ENCODE measurements at regions not wholly inside any gene's neighbourhood (a gene's known extent, or its start where the extent isn't known, plus 50 kb on each side); places are given as distances from the start of the nearest gene placed in this dataset.

GRCh38 chr11:8794126-8794525 is 111.5 kb downstream of the RPL27A start:
- Histone ChIP-seq H3K14ac (ENCODE audit: low read length) (no peak overlapping the region), H2BK12ac (ENCODE audit: low read length) (no peak overlapping the region), H2BK120ac (ENCODE audit: low read depth, low read length) (no peak overlapping the region), H3K23ac (ENCODE audit: low read depth, low read length, poor library complexity) (no peak overlapping the region), H4K8ac (ENCODE audit: low read depth, low read length) (no peak overlapping the region), H3K4me1 (ENCODE audit: control insufficient read depth in 2 of 2, insufficient read depth in 1 of 2, low read depth in 1 of 2, low read length in 2 of 2) (no peaks in the 10 kb centered on the region), H3K4me3 (ENCODE audit: low read length in 2 of 2) (no peak overlapping the region), H3K4me2 (ENCODE audit: insufficient read depth, low read length, poor library complexity, severe bottlenecking) (no peak overlapping the region), H3K27ac (replicated peaks; ENCODE audit: low read length) (no peak overlapping the region), H3K4ac (ENCODE audit: low read length) (no peak overlapping the region), H2AFZ (ENCODE audit: low read length) (no peak overlapping the region), H3K36me3 (replicated peaks in 1 of 2; ENCODE audit: control insufficient read depth in 2 of 2, insufficient read depth in 2 of 2, low read length in 2 of 2) (peaks cover 5 to 41% of the 10 kb centered on the region in 2 donors), H3K9ac (ENCODE audit: low read depth, low read length, poor library complexity) (no peak overlapping the region), H3K27me3 (ENCODE audit: control insufficient read depth in 3 of 3, insufficient read depth in 3 of 3, low read depth in 1 of 3, low read length in 3 of 3) (no peaks in the 10 kb centered on the region), H3K79me1 (ENCODE audit: low read depth, low read length) (peaks cover 3% of the 10 kb centered on the region), H3K18ac (ENCODE audit: low read length) (no peak overlapping the region), H2BK5ac (ENCODE audit: low read length) (no peak overlapping the region), H2AK5ac (ENCODE audit: low read depth, low read length) (no peak overlapping the region), H4K91ac (ENCODE audit: low read depth, low read length, poor library complexity) (no peak overlapping the region), H2BK15ac (ENCODE audit: low read length) (no peak overlapping the region), H3K9me3 (replicated peaks in 1 of 2; ENCODE audit: control insufficient read depth in 2 of 2, insufficient read depth in 1 of 2, low read depth in 1 of 2, low read length in 2 of 2) (no peaks in the 10 kb centered on the region)
- WGBS, 2 donors (ENCODE audit: extremely low coverage in 2 of 2, insufficient read length in 2 of 2, insufficient replicate concordance in 1 of 2), result no CpG with 5 or more reads among the region's 6 CpGs
- DNase-seq (ENCODE audit: low spot score), result no peak

- H3K36me3 ChIP-seq (replicated peaks in 1 of 2; ENCODE audit: control insufficient read depth in 2 of 2, insufficient read depth in 2 of 2, low read length in 2 of 2), result peaks cover 5 to 46% of the 10 kb centered on the region in 2 donors
- no CpG with 5 or more reads among the region's 2 CpGs for WGBS, 2 donors (ENCODE audit: extremely low coverage in 2 of 2, insufficient read length in 2 of 2, insufficient replicate concordance in 1 of 2)
- H2BK120ac ChIP-seq (ENCODE audit: low read depth, low read length), result no peak overlapping the region
- H3K9ac ChIP-seq (ENCODE audit: low read depth, low read length, poor library complexity), result no peak overlapping the region
- no peak overlapping the region for H3K4ac ChIP-seq (ENCODE audit: low read length)
- H4K91ac ChIP-seq (ENCODE audit: low read depth, low read length, poor library complexity), result no peak overlapping the region
- H2BK5ac ChIP-seq (ENCODE audit: low read length), result no peak overlapping the region
- DNase-seq (ENCODE audit: low spot score), result no peak
- H4K8ac ChIP-seq (ENCODE audit: low read depth, low read length), result no peak overlapping the region
- no peaks in the 10 kb centered on the region for H3K9me3 ChIP-seq (replicated peaks in 1 of 2; ENCODE audit: control insufficient read depth in 2 of 2, insufficient read depth in 1 of 2, low read depth in 1 of 2, low read length in 2 of 2)
- no peak overlapping the region for H3K27ac ChIP-seq (replicated peaks; ENCODE audit: low read length)
- no peak overlapping the region for H2AK5ac ChIP-seq (ENCODE audit: low read depth, low read length)
- no peaks in the 10 kb centered on the region for H3K4me1 ChIP-seq (ENCODE audit: control insufficient read depth in 2 of 2, insufficient read depth in 1 of 2, low read depth in 1 of 2, low read length in 2 of 2)
- no peak overlapping the region for H2BK12ac ChIP-seq (ENCODE audit: low read length)
- H3K4me2 ChIP-seq (ENCODE audit: insufficient read depth, low read length, poor library complexity, severe bottlenecking), result no peak overlapping the region
- H2BK15ac ChIP-seq (ENCODE audit: low read length), result no peak overlapping the region
- no peak overlapping the region for H2AFZ ChIP-seq (ENCODE audit: low read length)
- H3K18ac ChIP-seq (ENCODE audit: low read length), result no peak overlapping the region
- no peaks in the 10 kb centered on the region for H3K27me3 ChIP-seq (ENCODE audit: control insufficient read depth in 3 of 3, insufficient read depth in 3 of 3, low read depth in 1 of 3, low read length in 3 of 3)
- no peak overlapping the region for H3K23ac ChIP-seq (ENCODE audit: low read depth, low read length, poor library complexity)
- peaks cover 3% of the 10 kb centered on the region for H3K79me1 ChIP-seq (ENCODE audit: low read depth, low read length)
- no peak overlapping the region for H3K14ac ChIP-seq (ENCODE audit: low read length)
- no peak overlapping the region for H3K4me3 ChIP-seq (ENCODE audit: low read length in 2 of 2)
Observed at GRCh38 chr11:8794677-8795103, 112.1 kb downstream of the RPL27A start.

- H3K9ac ChIP-seq (ENCODE audit: low read depth, low read length, poor library complexity), result no peak overlapping the region
- H3K79me1 ChIP-seq (ENCODE audit: low read depth, low read length), result peaks cover 3% of the 10 kb centered on the region
- no peak overlapping the region for H3K18ac ChIP-seq (ENCODE audit: low read length)
- H2AFZ ChIP-seq (ENCODE audit: low read length), result no peak overlapping the region
- H2AK5ac ChIP-seq (ENCODE audit: low read depth, low read length), result no peak overlapping the region
- no peak overlapping the region for H2BK12ac ChIP-seq (ENCODE audit: low read length)
- H3K27ac ChIP-seq (replicated peaks; ENCODE audit: low read length), result no peak overlapping the region
- H3K23ac ChIP-seq (ENCODE audit: low read depth, low read length, poor library complexity), result no peak overlapping the region
- H3K9me3 ChIP-seq (replicated peaks in 1 of 2; ENCODE audit: control insufficient read depth in 2 of 2, insufficient read depth in 1 of 2, low read depth in 1 of 2, low read length in 2 of 2), result no peaks in the 10 kb centered on the region
- H3K14ac ChIP-seq (ENCODE audit: low read length), result no peak overlapping the region
- no peak for DNase-seq (ENCODE audit: low spot score)
- H4K8ac ChIP-seq (ENCODE audit: low read depth, low read length), result no peak overlapping the region
- H3K36me3 ChIP-seq (replicated peaks in 1 of 2; ENCODE audit: control insufficient read depth in 2 of 2, insufficient read depth in 2 of 2, low read length in 2 of 2), result peaks cover 7 to 60% of the 10 kb centered on the region in 2 donors
- H2BK5ac ChIP-seq (ENCODE audit: low read length), result no peak overlapping the region
- H3K4me1 ChIP-seq (ENCODE audit: control insufficient read depth in 2 of 2, insufficient read depth in 1 of 2, low read depth in 1 of 2, low read length in 2 of 2), result no peaks in the 10 kb centered on the region
- no peaks in the 10 kb centered on the region for H3K27me3 ChIP-seq (ENCODE audit: control insufficient read depth in 3 of 3, insufficient read depth in 3 of 3, low read depth in 1 of 3, low read length in 3 of 3)
- WGBS, 2 donors (ENCODE audit: extremely low coverage in 2 of 2, insufficient read length in 2 of 2, insufficient replicate concordance in 1 of 2), result no CpG with 5 or more reads among the region's 1 CpG
- no peak overlapping the region for H3K4me3 ChIP-seq (ENCODE audit: low read length in 2 of 2)
- no peak overlapping the region for H3K4ac ChIP-seq (ENCODE audit: low read length)
- no peak overlapping the region for H2BK15ac ChIP-seq (ENCODE audit: low read length)
- no peak overlapping the region for H2BK120ac ChIP-seq (ENCODE audit: low read depth, low read length)
- H4K91ac ChIP-seq (ENCODE audit: low read depth, low read length, poor library complexity), result no peak overlapping the region
- H3K4me2 ChIP-seq (ENCODE audit: insufficient read depth, low read length, poor library complexity, severe bottlenecking), result no peak overlapping the region
Observed at GRCh38 chr11:8796941-8797340, 114.0 kb upstream of the AKIP1 start.

- no peak overlapping the region for H2BK15ac ChIP-seq (ENCODE audit: low read length)
- no peaks in the 10 kb centered on the region for H3K4me1 ChIP-seq (ENCODE audit: control insufficient read depth in 2 of 2, insufficient read depth in 1 of 2, low read depth in 1 of 2, low read length in 2 of 2)
- H3K4ac ChIP-seq (ENCODE audit: low read length), result no peak overlapping the region
- no peak overlapping the region for H2BK120ac ChIP-seq (ENCODE audit: low read depth, low read length)
- no CpG with 5 or more reads among the region's 2 CpGs for WGBS, 2 donors (ENCODE audit: extremely low coverage in 2 of 2, insufficient read length in 2 of 2, insufficient replicate concordance in 1 of 2)
- no peak overlapping the region for H4K8ac ChIP-seq (ENCODE audit: low read depth, low read length)
- H3K27me3 ChIP-seq (ENCODE audit: control insufficient read depth in 3 of 3, insufficient read depth in 3 of 3, low read depth in 1 of 3, low read length in 3 of 3), result no peaks in the 10 kb centered on the region
- no peak for DNase-seq (ENCODE audit: low spot score)
- peaks cover 3% of the 10 kb centered on the region for H3K79me1 ChIP-seq (ENCODE audit: low read depth, low read length)
- H4K91ac ChIP-seq (ENCODE audit: low read depth, low read length, poor library complexity), result no peak overlapping the region
- no peak overlapping the region for H3K23ac ChIP-seq (ENCODE audit: low read depth, low read length, poor library complexity)
- no peak overlapping the region for H3K27ac ChIP-seq (replicated peaks; ENCODE audit: low read length)
- no peak overlapping the region for H2AK5ac ChIP-seq (ENCODE audit: low read depth, low read length)
- H2BK5ac ChIP-seq (ENCODE audit: low read length), result no peak overlapping the region
- no peak overlapping the region for H3K9ac ChIP-seq (ENCODE audit: low read depth, low read length, poor library complexity)
- H3K18ac ChIP-seq (ENCODE audit: low read length), result no peak overlapping the region
- H3K4me2 ChIP-seq (ENCODE audit: insufficient read depth, low read length, poor library complexity, severe bottlenecking), result no peak overlapping the region
- no peak overlapping the region for H3K4me3 ChIP-seq (ENCODE audit: low read length in 2 of 2)
- no peak overlapping the region for H2BK12ac ChIP-seq (ENCODE audit: low read length)
- peaks cover 8 to 72% of the 10 kb centered on the region in 2 donors for H3K36me3 ChIP-seq (replicated peaks in 1 of 2; ENCODE audit: control insufficient read depth in 2 of 2, insufficient read depth in 2 of 2, low read length in 2 of 2)
- no peak overlapping the region for H2AFZ ChIP-seq (ENCODE audit: low read length)
- H3K14ac ChIP-seq (ENCODE audit: low read length), result no peak overlapping the region
- no peaks in the 10 kb centered on the region for H3K9me3 ChIP-seq (replicated peaks in 1 of 2; ENCODE audit: control insufficient read depth in 2 of 2, insufficient read depth in 1 of 2, low read depth in 1 of 2, low read length in 2 of 2)
Observed at GRCh38 chr11:8799273-8799672, 111.7 kb upstream of the AKIP1 start.
